ENCODE measurements at regions not wholly inside any gene's neighbourhood (a gene's known extent, or its start where the extent isn't known, plus 50 kb on each side); places are given as distances from the start of the nearest gene placed in this dataset.

DNA sequence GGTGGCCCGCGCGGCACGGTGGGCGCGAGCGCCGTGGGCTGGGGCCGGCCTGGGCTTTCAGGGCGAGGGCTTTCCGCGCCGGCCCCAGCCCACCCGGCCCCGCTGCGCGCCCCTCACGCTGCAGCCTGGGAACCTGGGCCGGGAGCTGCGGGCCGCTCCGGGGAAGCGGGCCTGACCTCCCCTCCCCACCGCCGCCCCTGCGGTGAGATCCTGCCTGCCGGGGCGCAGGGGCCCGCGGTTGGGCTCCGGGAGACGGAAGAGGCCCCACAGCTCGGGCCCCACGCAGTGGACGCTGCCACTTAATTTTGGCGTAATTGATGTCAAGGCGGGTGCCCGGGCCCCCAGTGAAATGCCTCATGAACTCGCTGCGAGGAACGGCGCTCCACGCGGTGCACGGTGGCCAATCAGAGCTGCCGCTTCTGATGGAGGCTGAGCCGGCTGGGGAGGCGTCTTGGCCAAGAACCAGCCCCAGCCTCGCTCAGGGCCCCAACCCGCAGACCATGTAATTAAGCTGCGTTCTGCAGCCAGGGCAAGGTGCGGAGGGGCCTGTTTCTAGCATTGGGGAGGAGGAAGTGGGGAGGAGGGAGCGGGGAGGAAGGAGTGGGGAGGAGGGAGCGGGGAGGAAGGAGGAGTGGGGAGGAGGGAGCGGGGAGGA lies 96.1 kb upstream of the BHLHE23 start:
- no peak overlapping the region; the same call in 1 of the 2 replicates for H3K9ac ChIP-seq (ENCODE audit: low read length)
- no peaks in the 10 kb centered on the region for H3K79me2 ChIP-seq (ENCODE audit: low read length)
- CTCF ChIA-PET, result no interaction called here
- no peaks in the 10 kb centered on the region for H3K36me3 ChIP-seq (ENCODE audit: low read depth, low read length)
- ATAC-seq (peak; percentile 15), DNase-seq (peak; percentile 35)
- TF ChIP-seq EZH2 (IDR thresholded peaks at IDR 0.05; ENCODE audit: low read length, unreplicated experiment), result no peak
- TF ChIP-seq, protein P1, sequence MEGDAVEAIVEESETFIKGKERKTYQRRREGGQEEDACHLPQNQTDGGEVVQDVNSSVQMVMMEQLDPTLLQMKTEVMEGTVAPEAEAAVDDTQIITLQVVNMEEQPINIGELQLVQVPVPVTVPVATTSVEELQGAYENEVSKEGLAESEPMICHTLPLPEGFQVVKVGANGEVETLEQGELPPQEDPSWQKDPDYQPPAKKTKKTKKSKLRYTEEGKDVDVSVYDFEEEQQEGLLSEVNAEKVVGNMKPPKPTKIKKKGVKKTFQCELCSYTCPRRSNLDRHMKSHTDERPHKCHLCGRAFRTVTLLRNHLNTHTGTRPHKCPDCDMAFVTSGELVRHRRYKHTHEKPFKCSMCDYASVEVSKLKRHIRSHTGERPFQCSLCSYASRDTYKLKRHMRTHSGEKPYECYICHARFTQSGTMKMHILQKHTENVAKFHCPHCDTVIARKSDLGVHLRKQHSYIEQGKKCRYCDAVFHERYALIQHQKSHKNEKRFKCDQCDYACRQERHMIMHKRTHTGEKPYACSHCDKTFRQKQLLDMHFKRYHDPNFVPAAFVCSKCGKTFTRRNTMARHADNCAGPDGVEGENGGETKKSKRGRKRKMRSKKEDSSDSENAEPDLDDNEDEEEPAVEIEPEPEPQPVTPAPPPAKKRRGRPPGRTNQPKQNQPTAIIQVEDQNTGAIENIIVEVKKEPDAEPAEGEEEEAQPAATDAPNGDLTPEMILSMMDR (conservative IDR thresholded peaks at IDR 0.05; ENCODE audit: low read depth, low read length), result no peak
- TF ChIP-seq EZH2phosphoT487 (IDR thresholded peaks at IDR 0.05; ENCODE audit: borderline replicate concordance, low read length), result no peak
- no peaks in the 10 kb centered on the region for H4K20me1 ChIP-seq (ENCODE audit: low read length)
- peak overlapping the region; percentile 96 for H3K4me2 ChIP-seq (ENCODE audit: low read length)
- H3K9me2 ChIP-seq (replicated peaks; ENCODE audit: low read length), result no peaks in the 10 kb centered on the region
- no peak overlapping the region for H3K27ac ChIP-seq (ENCODE audit: low read length)
- H3K4me3 ChIP-seq (ENCODE audit: low read length), result peak overlapping the region; percentile 81
- no TSS peak for BruUV-seq (replicated peaks)
- H3K27me3 ChIP-seq (ENCODE audit: low read length), result peaks cover 12% of the 10 kb centered on the region
- no peaks in the 10 kb centered on the region for H3K9me3 ChIP-seq (ENCODE audit: low read length)
- peak overlapping the region; percentile 87; the same call in 1 of the 2 replicates for H2AFZ ChIP-seq (ENCODE audit: low read length)
- H3F3A ChIP-seq (ENCODE audit: low read length, unreplicated experiment), result no peaks in the 10 kb centered on the region
- POLR2A ChIA-PET (ENCODE audit: unreplicated experiment), result interaction anchor here (0.6 kb wide), 1 partner anchor 230 kb away, joined by 12 read pairs; no protein-coding TSS in a partner anchor
- intact Hi-C loops (cut with micrococcal nuclease), result no loop called here
- H3K4me1 ChIP-seq (ENCODE audit: insufficient read depth, low read length), result peaks cover 8% of the 10 kb centered on the region; the same call in 1 of the 2 replicates

DNA sequence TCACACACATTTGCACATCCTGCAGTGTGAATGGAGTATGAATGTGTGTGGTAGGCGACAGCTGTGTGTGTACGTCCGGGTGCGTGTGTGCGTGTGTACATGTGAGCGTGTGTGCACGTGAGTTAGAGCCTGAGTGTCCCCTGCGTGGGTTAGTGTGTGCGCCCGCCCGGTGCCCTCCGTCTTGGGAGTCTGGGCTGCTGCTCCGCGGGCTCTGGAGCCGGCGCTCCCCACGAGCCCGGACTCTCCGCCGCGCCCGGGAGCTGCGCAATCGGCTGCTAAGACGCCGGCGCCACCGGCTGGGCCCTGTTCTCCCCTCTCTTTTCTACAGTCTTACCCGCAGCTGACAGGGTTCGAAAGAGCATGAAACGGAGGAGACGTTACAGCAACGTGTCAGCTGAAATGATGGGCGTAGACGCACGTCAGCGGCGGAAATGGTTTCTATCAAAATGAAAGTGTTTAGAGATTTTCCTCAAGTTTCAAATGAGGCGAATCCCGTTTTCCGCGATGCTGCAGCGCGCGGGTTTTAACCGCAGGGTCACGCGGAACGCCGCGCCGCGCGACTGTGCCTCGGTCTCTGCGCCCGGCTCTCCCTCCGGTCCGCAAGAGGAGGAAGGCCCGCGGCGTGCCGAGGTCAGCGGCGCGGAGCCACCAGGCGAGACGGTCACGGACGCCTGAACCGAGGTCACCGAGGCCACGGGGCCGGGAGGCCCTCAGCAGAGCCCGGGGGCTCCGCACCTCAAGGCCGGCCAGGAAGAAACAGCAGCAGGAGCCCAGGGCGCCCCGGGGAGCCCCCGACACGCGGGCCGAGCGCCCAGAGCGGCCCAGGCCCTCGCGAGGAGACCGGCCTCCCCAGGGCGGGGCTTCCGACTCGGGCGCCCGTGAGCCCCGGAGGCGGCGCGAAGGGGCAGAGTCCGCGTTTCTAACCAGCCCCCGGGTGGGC lies 95.3 kb upstream of the BHLHE23 start:
- POLR2A ChIA-PET (ENCODE audit: unreplicated experiment), result interaction anchor here (0.6 kb wide), 1 partner anchor 229 kb away, joined by 12 read pairs; no protein-coding TSS in a partner anchor
- Histone ChIP-seq H3K27ac (ENCODE audit: low read length) (no peak overlapping the region), H4K20me1 (ENCODE audit: low read length) (no peaks in the 10 kb centered on the region), H3K9ac (ENCODE audit: low read length) (peak overlapping the region; percentile 65), H3K4me3 (ENCODE audit: low read length) (peak overlapping the region; percentile 81), H3K4me1 (ENCODE audit: insufficient read depth, low read length) (peaks cover 8% of the 10 kb centered on the region; the same call in 1 of the 2 replicates), H3K4me2 (ENCODE audit: low read length) (peak overlapping the region; percentile 96), H3F3A (ENCODE audit: low read length, unreplicated experiment) (no peaks in the 10 kb centered on the region), H3K36me3 (ENCODE audit: low read depth, low read length) (no peaks in the 10 kb centered on the region), H3K9me3 (ENCODE audit: low read length) (no peaks in the 10 kb centered on the region), H3K9me2 (replicated peaks; ENCODE audit: low read length) (no peaks in the 10 kb centered on the region), H3K79me2 (ENCODE audit: low read length) (no peaks in the 10 kb centered on the region), H3K27me3 (ENCODE audit: low read length) (peaks cover 12% of the 10 kb centered on the region), H2AFZ (ENCODE audit: low read length) (peak overlapping the region; percentile 87)
- intact Hi-C loops (cut with micrococcal nuclease), result no loop called here
- BruUV-seq (replicated peaks), result no TSS peak
- peak; percentile 62 for ATAC-seq
- peak; percentile 26 for DNase-seq
- CTCF ChIA-PET, result no interaction called here
- TF ChIP-seq, protein P1 (conservative IDR thresholded peaks at IDR 0.05; ENCODE audit: low read depth, low read length), result no peak
- TF ChIP-seq EZH2phosphoT487 (IDR thresholded peaks at IDR 0.05; ENCODE audit: borderline replicate concordance, low read length) (peak; percentile 35; the same call in 1 of the 2 replicates), EZH2 (IDR thresholded peaks at IDR 0.05; ENCODE audit: low read length, unreplicated experiment) (peak; percentile 39)

Measured in PC-3 (cell line).